ENCODE measurements at regions not wholly inside any gene's neighbourhood (a gene's known extent, or its start where the extent isn't known, plus 50 kb on each side); places are given as distances from the start of the nearest gene placed in this dataset.

DNA sequence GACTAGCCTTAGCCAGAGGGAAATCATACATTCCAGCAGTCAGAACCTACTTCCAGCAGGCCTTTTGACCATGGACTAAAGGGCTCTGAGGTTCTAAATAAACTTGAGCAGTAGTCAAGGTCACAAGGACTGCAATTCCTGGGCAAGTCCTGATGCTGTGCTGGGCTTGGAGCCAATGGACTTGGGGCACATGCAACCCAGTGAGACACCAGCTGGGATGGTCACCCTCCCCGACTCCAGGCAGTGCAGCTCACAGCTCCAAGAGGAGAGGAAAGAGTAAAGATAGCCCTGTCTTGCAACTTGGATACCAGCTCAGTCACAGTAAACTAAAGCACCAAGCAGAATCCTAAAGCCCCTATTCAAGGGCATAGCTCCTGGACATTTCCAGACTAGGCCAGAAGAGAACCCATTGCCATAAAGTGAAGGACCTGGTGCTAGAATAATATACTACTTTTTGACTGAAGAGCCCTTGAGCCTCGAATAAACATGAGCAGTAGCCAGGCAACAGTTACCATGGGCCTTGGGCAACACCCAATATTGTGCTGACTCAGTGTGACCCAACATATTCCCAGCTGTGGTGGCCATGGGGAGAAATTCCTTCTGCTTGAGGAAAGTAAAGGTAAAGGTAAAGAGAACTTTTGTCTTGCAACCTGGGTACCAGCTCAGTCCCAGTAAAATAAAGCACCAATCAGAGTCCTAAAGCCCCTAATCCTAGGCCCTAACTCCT lies 226.2 kb upstream of the CLEC14A start:
- TF ChIP-seq, protein P1, sequence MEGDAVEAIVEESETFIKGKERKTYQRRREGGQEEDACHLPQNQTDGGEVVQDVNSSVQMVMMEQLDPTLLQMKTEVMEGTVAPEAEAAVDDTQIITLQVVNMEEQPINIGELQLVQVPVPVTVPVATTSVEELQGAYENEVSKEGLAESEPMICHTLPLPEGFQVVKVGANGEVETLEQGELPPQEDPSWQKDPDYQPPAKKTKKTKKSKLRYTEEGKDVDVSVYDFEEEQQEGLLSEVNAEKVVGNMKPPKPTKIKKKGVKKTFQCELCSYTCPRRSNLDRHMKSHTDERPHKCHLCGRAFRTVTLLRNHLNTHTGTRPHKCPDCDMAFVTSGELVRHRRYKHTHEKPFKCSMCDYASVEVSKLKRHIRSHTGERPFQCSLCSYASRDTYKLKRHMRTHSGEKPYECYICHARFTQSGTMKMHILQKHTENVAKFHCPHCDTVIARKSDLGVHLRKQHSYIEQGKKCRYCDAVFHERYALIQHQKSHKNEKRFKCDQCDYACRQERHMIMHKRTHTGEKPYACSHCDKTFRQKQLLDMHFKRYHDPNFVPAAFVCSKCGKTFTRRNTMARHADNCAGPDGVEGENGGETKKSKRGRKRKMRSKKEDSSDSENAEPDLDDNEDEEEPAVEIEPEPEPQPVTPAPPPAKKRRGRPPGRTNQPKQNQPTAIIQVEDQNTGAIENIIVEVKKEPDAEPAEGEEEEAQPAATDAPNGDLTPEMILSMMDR (conservative IDR thresholded peaks at IDR 0.05; ENCODE audit: low read length) = no peak
- no peak for TF ChIP-seq EZH2phosphoT487 (IDR thresholded peaks at IDR 0.05; ENCODE audit: borderline replicate concordance, low read depth, low read length)

Data from OCI-LY7 (cell line).